GM12874 (cell line): ENCODE measurements at regions not wholly inside any gene's neighbourhood (a gene's known extent, or its start where the extent isn't known, plus 50 kb on each side); places are given as distances from the start of the nearest gene placed in this dataset.

Experiments
- CTCF ChIP-seq: IDR thresholded peaks from 2 replicates; pipeline ENCODE4 v1.5.1; 2011; ENCODE audit warnings: low read depth, mild to moderate bottlenecking, control low read depth, low read length, moderate library complexity; ENCODE audit not compliant: insufficient read depth

- no peak for TF ChIP-seq CTCF
Observed at GRCh38 chr3:72203105-72203504, 418.2 kb upstream of the PROK2 start.

GRCh38 chr3:72200332-72200731, 415.4 kb upstream of the PROK2 start:
- no peak for TF ChIP-seq CTCF

GRCh38 chr3:72199530-72199929, 414.6 kb upstream of the PROK2 start:
- TF ChIP-seq CTCF, result no peak

GRCh38 chr3:72196377-72196929, 411.5 kb upstream of the PROK2 start:
- no peak for TF ChIP-seq CTCF

DNA sequence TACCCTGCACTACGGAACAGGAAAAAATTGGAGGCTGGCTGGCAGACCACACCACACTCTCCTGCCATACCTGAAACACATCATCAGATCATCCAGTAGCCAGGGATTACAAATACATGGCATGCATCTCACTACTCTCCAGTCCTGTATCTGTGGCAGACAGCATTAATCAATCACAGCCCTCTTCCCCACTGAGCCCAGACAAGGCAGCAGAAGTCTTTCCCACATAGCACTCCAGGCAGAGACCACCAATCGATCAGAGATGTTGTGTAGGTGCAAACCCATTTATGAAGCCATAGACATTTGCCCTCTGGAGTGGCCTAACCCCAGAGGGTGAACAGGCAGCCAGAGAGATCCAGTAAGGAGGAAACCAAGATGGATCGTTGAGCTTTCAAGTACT, 410.9 kb upstream of the PROK2 start:
- TF ChIP-seq CTCF, result no peak

DNA sequence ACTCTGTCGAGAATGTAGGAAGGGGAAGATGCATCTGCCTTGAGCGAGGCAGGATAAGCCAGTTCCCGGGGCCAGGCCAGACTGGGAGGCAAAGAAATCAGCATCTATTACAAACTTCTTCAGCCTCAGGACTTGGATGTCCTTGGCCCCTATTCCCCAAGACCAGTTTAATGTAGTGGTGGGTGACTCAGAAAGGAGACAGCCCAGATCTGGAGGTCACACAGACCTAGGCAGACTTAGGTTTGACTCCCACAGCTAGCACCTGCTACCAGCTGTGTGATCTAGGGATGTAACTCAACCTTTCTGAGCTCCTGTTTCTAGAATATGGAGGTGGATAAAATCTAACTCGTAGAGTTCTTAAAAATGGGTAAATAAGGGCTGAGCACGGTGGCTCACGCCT, 409.5 kb upstream of the PROK2 start:
- no peak for TF ChIP-seq CTCF

DNA sequence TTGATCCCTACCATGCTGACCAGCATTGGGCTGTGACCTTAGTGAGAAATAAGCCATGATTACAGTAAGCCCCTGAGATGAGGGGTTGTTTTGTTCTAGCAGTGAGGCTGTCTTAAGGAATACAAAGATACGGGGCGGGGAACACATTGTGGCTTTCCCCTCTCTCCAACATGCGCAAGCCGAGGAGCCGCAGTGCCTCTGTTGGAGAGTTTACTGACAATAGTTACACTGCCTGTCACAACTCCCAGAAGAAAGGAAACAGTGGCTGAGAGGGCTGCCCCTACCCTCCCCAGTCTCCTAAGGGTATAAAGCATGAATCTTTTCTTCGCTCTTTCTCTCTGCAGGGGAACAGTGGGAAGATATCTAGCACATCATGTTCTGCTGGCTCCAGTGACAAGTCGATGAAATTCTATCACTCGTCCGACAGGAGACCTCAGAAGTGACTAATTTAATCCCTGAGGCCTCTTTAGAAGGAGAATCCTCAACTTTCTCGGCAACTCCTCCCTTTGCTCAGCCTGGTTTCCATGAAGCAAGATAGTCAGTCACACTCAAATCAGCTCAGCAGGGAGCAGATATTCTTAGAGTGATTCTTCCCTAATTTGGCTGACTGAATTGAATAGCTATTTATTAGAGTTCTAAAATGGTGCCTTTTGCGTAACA, 409.0 kb upstream of the PROK2 start:
- no peak for TF ChIP-seq CTCF
